CD4-positive, alpha-beta T cell treated with Interleukin-15 for 1 hour (primary cell): ENCODE measurements at regions not wholly inside any gene's neighbourhood (a gene's known extent, or its start where the extent isn't known, plus 50 kb on each side); places are given as distances from the start of the nearest gene placed in this dataset.
"Not testable (repeated sequence)": the region's sequence is repeated elsewhere in the genome, so short reads cannot be mapped to it uniquely, and the experiment has no call there.

Experiments used
- DNase-seq: peaks from one replicate; pipeline ENCODE4 v3.0.0-alpha.2; 2020

DNA sequence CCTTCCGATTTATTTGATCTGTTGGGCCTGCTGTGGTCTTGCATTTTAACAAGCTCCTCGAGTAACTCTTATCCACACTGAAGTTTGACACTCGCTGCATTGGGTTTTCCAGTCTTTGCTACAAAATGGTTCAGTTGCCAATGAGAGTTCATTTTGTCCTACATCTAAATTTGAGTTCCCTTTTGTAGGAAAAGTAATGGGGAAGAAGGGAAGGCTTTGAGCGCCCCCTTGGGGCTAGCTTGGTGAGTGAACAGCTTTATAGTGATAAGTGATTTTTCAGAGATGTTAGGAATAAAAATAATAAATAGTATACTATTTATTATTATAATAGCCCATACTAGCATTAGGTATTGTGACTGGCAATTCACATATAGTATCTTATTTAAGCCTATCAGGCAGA, 89.9 kb upstream of the GNAQ start:
- DNase-seq = peak; percentile 63

GRCh38 chr9:78118742-78119473, 87.3 kb upstream of the GNAQ start:
- DNase-seq = no peak

GRCh38 chr9:78115073-78115472, 83.5 kb upstream of the GNAQ start:
- no peak for DNase-seq

DNA sequence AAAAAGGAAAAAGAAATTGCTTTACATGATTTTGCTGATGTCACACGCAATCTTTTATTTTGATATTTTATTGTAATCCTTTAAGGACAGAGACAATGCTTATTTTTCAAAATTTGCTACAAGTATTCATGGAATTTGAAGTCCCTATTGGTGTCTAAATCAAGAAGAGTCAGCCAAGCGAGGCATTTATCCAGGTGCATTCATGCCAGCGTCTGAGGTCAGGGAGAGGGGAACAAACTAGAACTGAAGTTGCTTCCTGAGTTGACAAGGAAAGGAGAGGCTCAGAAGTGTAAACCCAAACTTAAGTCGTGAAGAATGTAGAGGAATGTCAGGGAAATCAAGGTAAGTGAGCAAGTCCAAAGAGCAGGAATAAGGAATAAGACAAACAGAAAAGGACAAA, 83.0 kb upstream of the GNAQ start:
- no peak for DNase-seq

- DNase-seq = no peak
Observed at GRCh38 chr9:78112406-78112805, 80.8 kb upstream of the GNAQ start.

GRCh38 chr9:78112004-78112403, 80.4 kb upstream of the GNAQ start:
- no peak for DNase-seq

DNA sequence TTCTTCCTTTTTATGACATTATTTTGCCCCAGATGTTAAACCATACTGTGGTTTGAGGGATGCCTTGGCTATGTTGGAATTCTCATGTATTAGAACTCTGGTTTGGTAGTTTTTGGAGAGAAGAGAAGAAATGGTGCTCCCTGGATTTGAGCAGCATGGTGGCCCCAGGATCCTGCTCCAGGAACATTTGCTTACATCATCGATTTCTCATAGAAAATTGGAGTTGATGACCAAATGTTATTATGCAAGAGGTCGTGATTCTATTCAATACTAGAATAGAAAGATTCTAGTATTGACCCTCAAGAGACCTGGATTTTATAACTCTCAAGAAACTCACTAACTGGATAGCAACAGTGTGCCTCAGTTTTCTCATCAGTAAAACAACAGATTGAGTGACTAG, 77.5 kb upstream of the GNAQ start:
- no peak for DNase-seq

- DNase-seq = not testable (repeated sequence)
Observed at GRCh38 chr9:78106586-78106985, 75.0 kb upstream of the GNAQ start.

DNA sequence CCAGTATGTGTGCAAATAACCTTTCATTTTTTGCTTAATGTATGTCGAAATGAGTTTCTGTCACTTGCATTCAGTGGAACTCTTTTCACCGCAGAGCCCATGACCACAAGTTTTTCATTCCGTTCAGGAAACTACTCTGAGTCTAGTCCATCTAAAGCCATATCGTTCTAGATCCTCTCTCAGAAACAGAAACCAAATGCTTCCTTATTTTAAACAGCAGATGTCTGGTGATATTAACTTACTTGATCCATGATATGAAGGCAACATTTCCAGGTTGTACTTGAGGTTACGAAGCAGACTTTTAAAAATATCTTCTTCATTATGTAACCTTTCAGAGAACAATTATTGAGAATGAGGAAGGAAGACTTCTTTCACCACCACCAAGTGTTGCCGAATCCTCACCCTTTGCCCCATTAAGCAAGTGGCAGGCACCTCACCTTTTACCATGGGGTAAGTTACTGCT, 72.4 kb upstream of the GNAQ start:
- peak; percentile 35 for DNase-seq

DNA sequence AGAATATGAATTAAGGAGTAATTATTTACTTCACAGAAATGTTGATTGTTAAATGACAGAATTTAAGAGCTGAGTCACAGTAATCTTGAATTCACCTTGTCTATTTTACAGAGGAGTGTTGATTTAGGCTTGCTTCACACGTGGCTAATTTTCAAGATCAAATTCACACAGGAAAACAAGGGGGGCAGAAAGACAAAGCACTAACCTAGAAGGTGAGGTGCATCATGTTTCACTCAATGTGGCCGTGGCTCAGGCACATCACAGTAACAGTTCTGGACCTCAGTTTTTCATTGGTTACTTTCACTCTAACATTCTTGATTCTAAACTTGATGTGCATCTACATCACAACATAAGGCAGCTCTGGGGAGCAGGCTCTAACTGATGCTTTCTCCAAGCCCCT, 69.6 kb upstream of the GNAQ start:
- DNase-seq = no peak

DNA sequence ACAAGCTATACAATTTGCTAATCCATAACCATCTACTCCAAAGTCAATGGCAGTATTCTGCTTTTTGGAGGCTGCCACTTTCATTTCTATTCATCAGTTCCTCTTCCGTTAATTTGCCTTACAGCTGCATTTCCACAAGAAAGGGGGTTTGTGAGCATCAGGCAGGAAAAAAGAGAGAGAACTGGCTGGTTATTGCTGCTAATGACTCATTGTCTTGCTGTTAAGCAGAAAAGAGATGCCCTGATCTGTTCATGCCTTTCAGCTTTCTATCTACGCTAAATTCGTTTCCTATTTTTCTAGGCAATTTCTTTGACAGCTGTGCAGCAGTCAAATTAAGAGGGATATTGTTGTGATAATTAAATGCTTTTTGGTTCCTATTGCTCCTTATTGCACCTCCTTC, 65.9 kb upstream of the GNAQ start:
- no peak for DNase-seq

DNA sequence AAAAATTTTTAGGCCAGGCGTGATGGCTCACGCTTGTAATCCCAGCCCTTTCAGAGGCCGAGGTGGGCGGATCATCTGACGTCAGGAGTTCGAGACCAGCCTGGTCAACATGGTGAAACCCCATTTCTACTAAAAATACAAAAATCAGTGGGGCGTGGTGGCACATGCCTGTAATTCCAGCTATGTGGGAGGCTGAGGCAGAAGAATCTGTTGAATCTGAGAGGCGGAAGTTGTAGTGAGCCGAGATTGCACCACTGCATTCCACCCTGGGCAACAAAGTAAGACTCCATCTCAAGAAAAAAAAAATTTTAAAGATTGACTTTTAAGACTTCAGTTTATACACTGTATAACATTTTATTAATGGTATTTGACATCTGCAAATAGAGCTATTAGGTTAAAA, 60.1 kb upstream of the GNAQ start:
- DNase-seq = no peak

DNA sequence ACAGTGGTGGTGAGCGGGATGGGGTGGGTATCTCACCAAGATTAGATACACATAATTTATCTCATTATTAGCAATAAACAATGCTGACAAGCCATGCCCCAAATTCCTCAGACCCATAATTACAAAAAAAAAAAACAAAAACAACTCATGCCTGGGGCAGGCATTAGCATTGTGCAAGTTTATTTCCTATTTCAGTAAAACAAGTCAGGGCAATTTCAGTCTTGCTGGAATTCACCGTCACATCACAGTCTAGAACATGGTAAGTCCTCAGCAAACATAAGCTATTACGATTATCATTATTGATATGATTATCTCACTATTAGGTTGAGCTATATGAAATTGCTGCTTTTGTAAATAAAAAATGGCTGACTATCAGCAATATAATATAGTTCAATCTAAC, 57.5 kb upstream of the GNAQ start:
- no peak for DNase-seq

- not testable (repeated sequence) for DNase-seq
Observed at GRCh38 chr9:78088190-78088589, 56.6 kb upstream of the GNAQ start.
